Small intestine (tissue), 7 donors: ENCODE measurements at regions not wholly inside any gene's neighbourhood (a gene's known extent, or its start where the extent isn't known, plus 50 kb on each side); places are given as distances from the start of the nearest gene placed in this dataset.

Source experiments
- DNase-seq, 2 donors: peaks; one replicate each; pipeline versions ENCODE4 v3.0.0 to v3.0.0-alpha.2; 2013
- FAIRE-seq: peaks from 2 replicates; lab custom pipeline; 2012; peaks lifted over from hg19 to GRCh38; lab: Jason Lieb, UNC
- H3K27ac ChIP-seq, 3 donors: one replicate each; pipeline ENCODE4 v1.5.1; 2013; ENCODE audit warnings: low read length in 2 of 3, mild to moderate bottlenecking in 2 of 3, control low read depth in 1 of 3, inconsistent platforms in 1 of 3, low read depth in 1 of 3, moderate library complexity in 1 of 3
- H3K27me3 ChIP-seq, 3 donors: one replicate each; pipeline ENCODE4 v1.6.1; 2013; ENCODE audit warnings: low read length in 3 of 3, inconsistent platforms in 1 of 3; ENCODE audit not compliant: control insufficient read depth in 3 of 3, insufficient read depth in 3 of 3
- H3K36me3 ChIP-seq, 3 donors: one replicate each; pipeline ENCODE4 v1.6.1; 2013; ENCODE audit warnings: low read length in 3 of 3, inconsistent platforms in 1 of 3, low read depth in 1 of 3, mild to moderate bottlenecking in 1 of 3, moderate library complexity in 1 of 3; ENCODE audit not compliant: control insufficient read depth in 3 of 3, insufficient read depth in 2 of 3
- H3K4me1 ChIP-seq, 3 donors: one replicate each; pipeline ENCODE4 v1.6.1; 2013; ENCODE audit warnings: low read length in 2 of 3, inconsistent platforms in 1 of 3, low read depth in 1 of 3, mild to moderate bottlenecking in 1 of 3, moderate library complexity in 1 of 3; ENCODE audit not compliant: control insufficient read depth in 3 of 3, insufficient read depth in 2 of 3
- H3K4me3 ChIP-seq, 3 donors: one replicate each; pipeline ENCODE4 v1.5.1; 2013; ENCODE audit warnings: low read length in 3 of 3, control low read depth in 1 of 3, inconsistent platforms in 1 of 3, low read depth in 1 of 3, mild to moderate bottlenecking in 1 of 3, moderate library complexity in 1 of 3
- H3K9me3 ChIP-seq, 2 donors: one replicate each; pipeline ENCODE4 v1.6.1; 2013; ENCODE audit warnings: low read depth in 1 of 2, low read length in 1 of 2; ENCODE audit not compliant: control insufficient read depth in 2 of 2, insufficient read depth in 1 of 2
- WGBS, 3 donors: extraction: QIAGEN DNeasy Blood & Tissue Kit; methylation state at CpG; one replicate each; pipeline ENCODE4 v1.1.7; 2013; 5-methylcytosine and 5-hydroxymethylcytosine counted together
- donor health status: healthy with polysubstance abuse.
- donor health status: control.
- donor health status: control.
- donor health status: Bipolar disorder and iron deficiency.
- donor health status: healthy.

DNA sequence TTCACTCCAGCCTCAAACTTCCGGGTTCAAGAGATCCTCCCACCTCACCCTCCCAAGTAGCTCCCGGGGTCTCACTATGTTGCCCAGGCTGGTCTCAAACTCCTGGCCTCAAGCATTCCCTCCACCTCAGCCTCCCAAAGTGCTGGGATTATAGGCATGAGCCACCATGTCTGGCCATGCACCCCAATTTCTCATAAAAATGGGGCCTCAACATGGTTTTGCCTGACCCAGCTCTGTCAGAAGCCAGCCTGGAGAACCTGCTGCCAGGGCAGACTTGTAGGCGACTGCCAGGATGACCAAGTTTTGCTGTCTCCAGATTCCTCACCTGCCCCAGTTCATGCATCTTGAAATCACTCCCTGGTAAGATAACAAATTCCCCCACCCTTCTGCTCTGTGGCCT is 82.9 kb downstream of the AIPL1 start:
- H3K36me3 ChIP-seq, result no peaks in the 10 kb centered on the region
- no peaks in the 10 kb centered on the region for H3K27me3 ChIP-seq
- no peak overlapping the region for H3K27ac ChIP-seq
- no peak for DNase-seq
- no peaks in the 10 kb centered on the region for H3K9me3 ChIP-seq
- WGBS, 3 donors, result 76 to 90% (median 82%) methylated on average over 3 of the region's 3 CpGs
- no peak overlapping the region for H3K4me3 ChIP-seq
- no peak for FAIRE-seq
- no peaks in the 10 kb centered on the region for H3K4me1 ChIP-seq

DNA sequence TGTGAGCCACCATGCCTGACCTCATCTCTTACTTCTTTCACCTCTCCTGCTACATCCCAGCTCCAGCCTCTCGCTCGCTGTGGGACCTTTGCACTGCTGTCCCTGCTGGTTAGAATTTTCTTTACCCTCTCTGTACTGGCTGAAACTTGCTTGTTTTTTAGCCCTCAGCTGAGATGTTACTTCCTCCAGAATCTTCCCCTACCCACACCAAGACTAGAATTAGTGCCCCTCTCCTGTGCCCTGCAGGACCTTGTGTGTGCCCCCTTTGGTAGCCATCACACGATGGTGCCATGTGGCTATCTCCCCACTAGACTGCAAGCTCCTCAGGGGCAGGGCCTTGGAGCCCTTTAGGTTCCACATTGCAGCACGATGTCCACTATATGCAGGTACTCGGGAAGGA is 84.1 kb downstream of the AIPL1 start:
- no peaks in the 10 kb centered on the region for H3K9me3 ChIP-seq
- WGBS, 3 donors, result 86 to 94% (median 89%) methylated on average over 5 of the region's 5 CpGs
- no peaks in the 10 kb centered on the region for H3K36me3 ChIP-seq
- no peak for FAIRE-seq
- no peaks in the 10 kb centered on the region for H3K4me1 ChIP-seq
- H3K27ac ChIP-seq, result no peak overlapping the region
- H3K27me3 ChIP-seq, result no peaks in the 10 kb centered on the region
- no peak overlapping the region for H3K4me3 ChIP-seq
- no peak for DNase-seq

DNA sequence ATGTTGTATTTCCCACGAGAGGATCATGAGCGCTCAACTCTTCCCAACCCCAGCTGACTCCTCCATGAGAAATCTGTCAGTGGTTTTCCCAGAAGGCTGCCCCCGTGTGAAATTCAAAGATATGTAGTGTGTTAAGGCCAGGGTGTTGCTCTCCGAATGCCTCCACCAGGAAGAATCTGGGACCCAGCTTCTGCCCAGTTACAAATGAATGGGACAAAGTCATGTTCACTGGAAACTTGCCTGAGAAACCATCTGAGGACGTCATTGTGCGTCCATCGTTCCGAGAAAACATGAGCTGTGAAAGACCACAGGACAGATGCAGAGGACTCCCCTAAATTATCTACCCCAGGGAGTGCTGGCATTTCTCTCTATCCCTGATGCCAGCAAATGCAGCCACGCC is 86.0 kb downstream of the AIPL1 start:
- DNase-seq (no peak), FAIRE-seq (no peak)
- Histone ChIP-seq H3K36me3 (no peaks in the 10 kb centered on the region), H3K27me3 (no peaks in the 10 kb centered on the region), H3K4me1 (no peaks in the 10 kb centered on the region), H3K27ac (no peak overlapping the region), H3K9me3 (no peaks in the 10 kb centered on the region), H3K4me3 (no peak overlapping the region)
- WGBS, 3 donors, result 79 to 81% (median 79%) methylated on average over 9 of the region's 9 CpGs

DNA sequence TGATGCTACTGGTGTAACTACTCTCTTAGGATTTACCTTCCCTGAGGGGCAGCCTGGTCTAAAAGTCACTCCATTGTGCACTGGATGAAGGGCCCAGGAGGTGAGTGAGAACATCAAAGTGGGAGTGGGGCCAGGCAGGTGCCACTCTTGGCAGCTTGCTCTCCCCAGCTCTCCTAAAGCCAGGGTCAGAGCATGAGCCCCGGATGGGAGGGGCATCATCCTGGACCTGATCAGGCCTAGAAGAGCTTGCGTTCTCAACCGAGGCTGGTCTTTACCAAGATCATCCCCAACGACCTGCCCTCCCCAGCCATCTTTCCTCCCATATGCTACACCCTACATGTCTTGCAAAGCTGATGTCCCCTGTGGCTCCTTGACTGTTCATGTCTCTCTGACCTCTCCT is 87.1 kb downstream of the AIPL1 start:
- no peaks in the 10 kb centered on the region for H3K36me3 ChIP-seq
- H3K27ac ChIP-seq, result no peak overlapping the region
- no peaks in the 10 kb centered on the region for H3K9me3 ChIP-seq
- no peaks in the 10 kb centered on the region for H3K4me1 ChIP-seq
- WGBS, 3 donors, result 68 to 77% (median 76%) methylated on average over 4 of the region's 4 CpGs
- H3K4me3 ChIP-seq, result no peak overlapping the region
- H3K27me3 ChIP-seq, result no peaks in the 10 kb centered on the region
- no peak for DNase-seq
- FAIRE-seq, result no peak

DNA sequence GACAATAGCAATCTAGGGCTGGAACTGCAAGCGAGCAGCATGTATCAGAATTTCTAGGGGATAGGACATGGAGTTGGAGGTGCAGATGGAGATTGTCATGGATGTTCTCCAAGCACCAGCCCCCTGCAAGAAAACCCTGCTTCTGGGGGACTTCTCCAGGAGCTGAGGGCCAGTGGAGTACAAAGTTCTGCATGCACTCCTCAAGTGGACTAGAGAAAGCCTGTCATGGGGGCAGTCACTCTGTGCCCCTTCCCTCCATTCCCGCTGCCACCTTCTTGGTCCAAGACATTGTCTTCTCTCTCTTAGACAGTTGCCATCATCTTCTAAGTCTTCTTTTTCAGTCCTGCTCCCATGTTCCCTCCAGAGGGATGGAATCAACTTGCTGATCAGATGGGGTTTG is 87.9 kb downstream of the AIPL1 start:
- H3K27ac ChIP-seq, result no peak overlapping the region
- no peaks in the 10 kb centered on the region for H3K27me3 ChIP-seq
- no peak overlapping the region for H3K4me3 ChIP-seq
- no peaks in the 10 kb centered on the region for H3K4me1 ChIP-seq
- no peaks in the 10 kb centered on the region for H3K36me3 ChIP-seq
- FAIRE-seq, result no peak
- no peaks in the 10 kb centered on the region for H3K9me3 ChIP-seq
- 89 to 94% (median 90%) methylated on average over 2 of the region's 2 CpGs for WGBS, 3 donors
- no peak for DNase-seq

DNA sequence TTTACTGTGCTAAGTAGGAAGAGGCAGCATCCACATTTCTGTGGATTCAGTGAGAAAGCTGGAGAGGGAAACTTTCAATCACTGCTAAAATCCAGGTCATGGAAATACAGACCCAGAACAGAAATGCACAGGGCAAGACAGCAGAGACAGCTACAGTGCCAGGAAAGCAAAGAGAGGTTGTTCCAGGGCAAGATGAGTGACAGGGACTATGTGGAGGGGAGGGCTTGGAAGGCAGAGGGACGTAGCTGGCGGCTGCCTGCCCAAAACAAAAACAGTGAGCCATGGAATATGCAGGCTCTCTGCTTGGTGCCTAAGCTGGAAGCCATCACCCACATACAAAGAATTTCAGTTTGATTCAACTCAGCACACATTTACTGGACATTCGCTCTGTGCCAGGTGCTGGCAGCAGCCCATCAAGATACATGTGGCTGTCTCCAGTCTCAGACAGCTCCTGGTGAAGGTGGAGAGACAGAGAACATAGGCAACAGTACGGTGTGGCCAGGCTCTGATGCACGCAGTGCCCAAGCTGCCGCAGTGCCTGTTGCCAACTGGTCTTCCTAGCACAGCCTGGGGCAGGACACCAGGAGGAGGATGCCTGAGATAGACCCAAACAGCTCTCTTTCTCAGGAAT is 88.7 kb downstream of the AIPL1 start:
- no peak for FAIRE-seq
- H3K4me1 ChIP-seq, result no peaks in the 10 kb centered on the region
- 70 to 73% (median 71%) methylated on average over 6 of the region's 6 CpGs for WGBS, 3 donors

DNA sequence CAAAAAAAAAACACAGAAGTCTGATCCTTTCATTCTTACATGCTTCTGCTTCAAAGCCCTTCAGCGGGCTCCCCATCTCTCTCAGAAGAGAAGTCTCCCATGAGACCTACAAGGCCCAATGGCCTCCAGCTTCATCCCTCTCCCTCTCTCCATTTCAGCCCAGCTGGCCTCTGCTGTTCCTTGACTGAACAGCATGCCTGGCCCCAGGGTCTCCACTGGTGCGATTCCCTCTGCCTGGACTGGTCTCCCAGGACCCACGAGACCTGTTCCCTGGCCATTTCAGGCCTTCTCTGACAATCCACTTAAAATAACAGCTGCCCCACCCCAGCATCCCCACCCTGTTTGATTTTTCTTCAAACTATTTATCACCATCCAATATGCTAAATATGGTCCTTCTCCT is 91.2 kb downstream of the AIPL1 start:
- WGBS, 3 donors, result 68 to 85% (median 79%) methylated on average over 3 of the region's 3 CpGs
- Histone ChIP-seq H3K4me1 (no peaks in the 10 kb centered on the region), H3K9me3 (no peaks in the 10 kb centered on the region), H3K4me3 (no peak overlapping the region), H3K27me3 (no peaks in the 10 kb centered on the region), H3K36me3 (no peaks in the 10 kb centered on the region), H3K27ac (no peak overlapping the region)
- FAIRE-seq (no peak), DNase-seq (no peak)

More for the DNA sequence above, 88.7 kb downstream of the AIPL1 start:
- Histone ChIP-seq H3K27me3 (no peaks in the 10 kb centered on the region), H3K36me3 (no peaks in the 10 kb centered on the region), H3K4me3 (no peak overlapping the region), H3K27ac (no peak overlapping the region), H3K9me3 (no peaks in the 10 kb centered on the region)
- DNase-seq, result no peak

DNA sequence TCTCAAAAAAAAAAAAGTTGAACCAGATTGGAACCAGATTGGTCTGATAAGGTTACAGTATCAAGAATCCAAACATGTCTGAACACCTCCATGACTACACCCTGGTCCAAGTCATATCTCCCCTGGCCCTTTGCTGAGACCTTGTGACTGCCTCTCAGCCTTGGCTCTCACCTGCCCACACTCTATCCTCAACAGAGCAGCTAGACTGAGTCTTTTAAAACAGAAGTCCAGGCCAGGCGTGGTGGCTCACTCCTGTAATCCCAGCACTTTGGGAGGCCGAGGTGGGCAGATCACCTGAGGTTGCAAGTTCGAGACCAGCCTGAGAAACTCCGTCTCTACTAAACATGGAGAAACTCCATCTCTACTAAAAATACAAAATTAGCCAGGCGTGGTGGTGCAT is 91.7 kb downstream of the AIPL1 start:
- H3K4me1 ChIP-seq, result no peaks in the 10 kb centered on the region
- no peaks in the 10 kb centered on the region for H3K36me3 ChIP-seq
- DNase-seq (no peak), FAIRE-seq (no peak)
- no peak overlapping the region for H3K27ac ChIP-seq
- WGBS, 3 donors, result 79 to 90% (median 81%) methylated on average over 5 of the region's 5 CpGs
- H3K27me3 ChIP-seq, result no peaks in the 10 kb centered on the region
- H3K9me3 ChIP-seq, result no peaks in the 10 kb centered on the region
- no peak overlapping the region for H3K4me3 ChIP-seq

DNA sequence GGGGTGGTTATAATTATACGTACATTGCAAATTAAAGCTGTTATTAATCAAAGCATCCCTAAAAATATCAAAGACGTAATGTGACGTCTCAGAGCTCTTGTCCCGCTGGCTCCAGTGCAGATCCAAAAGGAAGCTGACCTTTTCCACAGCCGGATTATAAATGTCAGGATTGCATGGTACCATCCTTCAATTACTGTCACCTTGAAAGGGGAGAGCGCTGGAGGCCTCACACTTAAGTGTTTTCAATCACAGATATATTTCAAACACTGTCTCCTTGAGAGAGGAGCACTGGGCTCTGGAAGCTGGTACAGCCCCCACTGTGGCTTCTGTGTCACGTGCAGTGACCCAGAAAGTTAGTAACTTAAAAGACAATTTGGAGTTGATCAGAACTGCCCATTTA is 94.2 kb downstream of the AIPL1 start:
- no peak overlapping the region for H3K27ac ChIP-seq
- H3K27me3 ChIP-seq, result no peaks in the 10 kb centered on the region
- no peak overlapping the region for H3K4me3 ChIP-seq
- DNase-seq (no peak), FAIRE-seq (no peak)
- H3K36me3 ChIP-seq, result no peaks in the 10 kb centered on the region
- WGBS, 3 donors, result 77 to 83% (median 82%) methylated on average over 7 of the region's 7 CpGs
- no peaks in the 10 kb centered on the region for H3K9me3 ChIP-seq
- no peaks in the 10 kb centered on the region for H3K4me1 ChIP-seq
